ENCODE measurements at regions not wholly inside any gene's neighbourhood (a gene's known extent, or its start where the extent isn't known, plus 50 kb on each side); places are given as distances from the start of the nearest gene placed in this dataset.

- H3K9me3 ChIP-seq (ENCODE audit: control insufficient read depth in 1 of 2, low read length in 2 of 2) = no peaks in the 10 kb centered on the region
- H3K27me3 ChIP-seq (ENCODE audit: low read depth, low read length) = no peaks in the 10 kb centered on the region
- H3K36me3 ChIP-seq (ENCODE audit: control insufficient read depth in 1 of 2, insufficient read depth in 2 of 2, low read length in 2 of 2) = no peaks in the 10 kb centered on the region
- no peak overlapping the region for H3K4me3 ChIP-seq (ENCODE audit: low read depth in 1 of 2, low read length in 2 of 2)
- no peaks in the 10 kb centered on the region for H3K4me1 ChIP-seq (ENCODE audit: control insufficient read depth in 1 of 2, insufficient read depth in 2 of 2, low read length in 2 of 2)
- H3K27ac ChIP-seq (ENCODE audit: low read length) = no peak overlapping the region
Observed at GRCh38 chr1:193819376-193819775, 633.0 kb upstream of the B3GALT2 start.

GRCh38 chr1:193807208-193807607 is 620.8 kb upstream of the B3GALT2 start:
- no peaks in the 10 kb centered on the region for H3K36me3 ChIP-seq (ENCODE audit: control insufficient read depth in 1 of 2, insufficient read depth in 2 of 2, low read length in 2 of 2)
- no peaks in the 10 kb centered on the region for H3K4me1 ChIP-seq (ENCODE audit: control insufficient read depth in 1 of 2, insufficient read depth in 2 of 2, low read length in 2 of 2)
- no peak overlapping the region for H3K4me3 ChIP-seq (ENCODE audit: low read depth in 1 of 2, low read length in 2 of 2)
- H3K27me3 ChIP-seq (ENCODE audit: low read depth, low read length) = no peaks in the 10 kb centered on the region
- H3K27ac ChIP-seq (ENCODE audit: low read length) = no peak overlapping the region
- H3K9me3 ChIP-seq (ENCODE audit: control insufficient read depth in 1 of 2, low read length in 2 of 2) = peaks cover 0 to 4% of the 10 kb centered on the region in 2 donors

GRCh38 chr1:193806079-193807048 is 620.0 kb upstream of the B3GALT2 start:
- Histone ChIP-seq H3K27me3 (ENCODE audit: low read depth, low read length) (no peaks in the 10 kb centered on the region), H3K4me3 (ENCODE audit: low read depth in 1 of 2, low read length in 2 of 2) (no peak overlapping the region), H3K36me3 (ENCODE audit: control insufficient read depth in 1 of 2, insufficient read depth in 2 of 2, low read length in 2 of 2) (no peaks in the 10 kb centered on the region), H3K9me3 (ENCODE audit: control insufficient read depth in 1 of 2, low read length in 2 of 2) (peaks cover 0 to 4% of the 10 kb centered on the region in 2 donors), H3K4me1 (ENCODE audit: control insufficient read depth in 1 of 2, insufficient read depth in 2 of 2, low read length in 2 of 2) (no peaks in the 10 kb centered on the region), H3K27ac (ENCODE audit: low read length) (no peak overlapping the region)

- no peaks in the 10 kb centered on the region for H3K36me3 ChIP-seq (ENCODE audit: control insufficient read depth in 1 of 2, insufficient read depth in 2 of 2, low read length in 2 of 2)
- H3K4me3 ChIP-seq (ENCODE audit: low read depth in 1 of 2, low read length in 2 of 2) = no peak overlapping the region
- no peak overlapping the region for H3K27ac ChIP-seq (ENCODE audit: low read length)
- no peaks in the 10 kb centered on the region for H3K27me3 ChIP-seq (ENCODE audit: low read depth, low read length)
- no peaks in the 10 kb centered on the region for H3K9me3 ChIP-seq (ENCODE audit: control insufficient read depth in 1 of 2, low read length in 2 of 2)
- H3K4me1 ChIP-seq (ENCODE audit: control insufficient read depth in 1 of 2, insufficient read depth in 2 of 2, low read length in 2 of 2) = no peaks in the 10 kb centered on the region
Observed at GRCh38 chr1:193799948-193800690, 613.7 kb upstream of the B3GALT2 start.

GRCh38 chr1:193799371-193799770 is 613.0 kb upstream of the B3GALT2 start:
- H3K27ac ChIP-seq (ENCODE audit: low read length) = no peak overlapping the region

GRCh38 chr1:193794239-193794638 is 607.8 kb upstream of the B3GALT2 start:
- H3K4me3 ChIP-seq (ENCODE audit: low read depth in 1 of 2, low read length in 2 of 2) = no peak overlapping the region
- H3K9me3 ChIP-seq (ENCODE audit: control insufficient read depth in 1 of 2, low read length in 2 of 2) = no peaks in the 10 kb centered on the region
- H3K27ac ChIP-seq (ENCODE audit: low read length) = no peak overlapping the region
- H3K4me1 ChIP-seq (ENCODE audit: control insufficient read depth in 1 of 2, insufficient read depth in 2 of 2, low read length in 2 of 2) = no peaks in the 10 kb centered on the region
- H3K36me3 ChIP-seq (ENCODE audit: control insufficient read depth in 1 of 2, insufficient read depth in 2 of 2, low read length in 2 of 2) = no peaks in the 10 kb centered on the region
- H3K27me3 ChIP-seq (ENCODE audit: low read depth, low read length) = no peaks in the 10 kb centered on the region

More at GRCh38 chr1:193799371-193799770, 613.0 kb upstream of the B3GALT2 start:
- no peak overlapping the region for H3K4me3 ChIP-seq (ENCODE audit: low read depth in 1 of 2, low read length in 2 of 2)
- H3K27me3 ChIP-seq (ENCODE audit: low read depth, low read length) = no peaks in the 10 kb centered on the region
- H3K9me3 ChIP-seq (ENCODE audit: control insufficient read depth in 1 of 2, low read length in 2 of 2) = no peaks in the 10 kb centered on the region
- no peaks in the 10 kb centered on the region for H3K4me1 ChIP-seq (ENCODE audit: control insufficient read depth in 1 of 2, insufficient read depth in 2 of 2, low read length in 2 of 2)
- H3K36me3 ChIP-seq (ENCODE audit: control insufficient read depth in 1 of 2, insufficient read depth in 2 of 2, low read length in 2 of 2) = no peaks in the 10 kb centered on the region

GRCh38 chr1:193791746-193792145 is 605.3 kb upstream of the B3GALT2 start:
- Histone ChIP-seq H3K9me3 (ENCODE audit: control insufficient read depth in 1 of 2, low read length in 2 of 2) (no peaks in the 10 kb centered on the region), H3K4me1 (ENCODE audit: control insufficient read depth in 1 of 2, insufficient read depth in 2 of 2, low read length in 2 of 2) (no peaks in the 10 kb centered on the region), H3K27ac (ENCODE audit: low read length) (no peak overlapping the region), H3K27me3 (ENCODE audit: low read depth, low read length) (no peaks in the 10 kb centered on the region), H3K4me3 (ENCODE audit: low read depth in 1 of 2, low read length in 2 of 2) (no peak overlapping the region), H3K36me3 (ENCODE audit: control insufficient read depth in 1 of 2, insufficient read depth in 2 of 2, low read length in 2 of 2) (no peaks in the 10 kb centered on the region)

- Histone ChIP-seq H3K27me3 (ENCODE audit: low read depth, low read length) (no peaks in the 10 kb centered on the region), H3K27ac (ENCODE audit: low read length) (no peak overlapping the region)
Observed at GRCh38 chr1:193787061-193787460, 600.6 kb upstream of the B3GALT2 start.

GRCh38 chr1:193785850-193786420 is 599.5 kb upstream of the B3GALT2 start:
- Histone ChIP-seq H3K4me1 (ENCODE audit: control insufficient read depth in 1 of 2, insufficient read depth in 2 of 2, low read length in 2 of 2) (peaks cover 0 to 5% of the 10 kb centered on the region in 2 donors), H3K36me3 (ENCODE audit: control insufficient read depth in 1 of 2, insufficient read depth in 2 of 2, low read length in 2 of 2) (no peaks in the 10 kb centered on the region), H3K9me3 (ENCODE audit: control insufficient read depth in 1 of 2, low read length in 2 of 2) (no peaks in the 10 kb centered on the region), H3K4me3 (ENCODE audit: low read depth in 1 of 2, low read length in 2 of 2) (no peak overlapping the region), H3K27me3 (ENCODE audit: low read depth, low read length) (no peaks in the 10 kb centered on the region), H3K27ac (ENCODE audit: low read length) (no peak overlapping the region)

More at GRCh38 chr1:193787061-193787460, 600.6 kb upstream of the B3GALT2 start:
- no peak overlapping the region for H3K4me3 ChIP-seq (ENCODE audit: low read depth in 1 of 2, low read length in 2 of 2)
- no peaks in the 10 kb centered on the region for H3K36me3 ChIP-seq (ENCODE audit: control insufficient read depth in 1 of 2, insufficient read depth in 2 of 2, low read length in 2 of 2)
- no peaks in the 10 kb centered on the region for H3K9me3 ChIP-seq (ENCODE audit: control insufficient read depth in 1 of 2, low read length in 2 of 2)
- peaks cover 0 to 5% of the 10 kb centered on the region in 2 donors for H3K4me1 ChIP-seq (ENCODE audit: control insufficient read depth in 1 of 2, insufficient read depth in 2 of 2, low read length in 2 of 2)

- Histone ChIP-seq H3K9me3 (ENCODE audit: control insufficient read depth in 1 of 2, low read length in 2 of 2) (no peaks in the 10 kb centered on the region), H3K4me3 (ENCODE audit: low read depth in 1 of 2, low read length in 2 of 2) (no peak overlapping the region), H3K27me3 (ENCODE audit: low read depth, low read length) (no peaks in the 10 kb centered on the region), H3K36me3 (ENCODE audit: control insufficient read depth in 1 of 2, insufficient read depth in 2 of 2, low read length in 2 of 2) (no peaks in the 10 kb centered on the region), H3K4me1 (ENCODE audit: control insufficient read depth in 1 of 2, insufficient read depth in 2 of 2, low read length in 2 of 2) (no peaks in the 10 kb centered on the region), H3K27ac (ENCODE audit: low read length) (no peak overlapping the region)
Observed at GRCh38 chr1:193774536-193775323, 588.3 kb upstream of the B3GALT2 start.
